NOMO-1 (cell line): ENCODE measurements at regions not wholly inside any gene's neighbourhood (a gene's known extent, or its start where the extent isn't known, plus 50 kb on each side); places are given as distances from the start of the nearest gene placed in this dataset.
"Not testable (repeated sequence)": the region's sequence is repeated elsewhere in the genome, so short reads cannot be mapped to it uniquely, and the experiment has no call there.

Experiments
- DNase-seq, 2 experiments: peaks; one replicate each; lab custom pipeline; 2025; ENCODE audit not compliant: unreplicated experiment in 2 of 2; lab: John Stamatoyannopoulos, UW

- no peak for DNase-seq
Observed at GRCh38 chr4:123206016-123206415, 190.6 kb upstream of the SPRY1 start.

GRCh38 chr4:123209436-123209835, 187.2 kb upstream of the SPRY1 start:
- DNase-seq = no peak

GRCh38 chr4:123215536-123215935, 181.1 kb upstream of the SPRY1 start:
- no peak for DNase-seq

- no peak for DNase-seq
Observed at GRCh38 chr4:123216543-123216942, 180.1 kb upstream of the SPRY1 start.

GRCh38 chr4:123216946-123217345, 179.6 kb upstream of the SPRY1 start:
- DNase-seq = peak in 1 of 2 experiments; percentile 7

GRCh38 chr4:123217664-123218063, 178.9 kb upstream of the SPRY1 start:
- DNase-seq = no peak

- DNase-seq = no peak
Observed at GRCh38 chr4:123218981-123219380, 177.6 kb upstream of the SPRY1 start.

GRCh38 chr4:123229286-123229685, 167.3 kb upstream of the SPRY1 start:
- no peak for DNase-seq

- no peak for DNase-seq
Observed at GRCh38 chr4:123230061-123230460, 166.5 kb upstream of the SPRY1 start.

- peak; percentile 42 to 85 for DNase-seq
Observed at GRCh38 chr4:123232439-123232838, 164.2 kb upstream of the SPRY1 start.

GRCh38 chr4:123233136-123233768, 163.3 kb upstream of the SPRY1 start:
- peak; percentile 72 to 89 for DNase-seq

- no peak for DNase-seq
Observed at GRCh38 chr4:123234955-123235354, 161.6 kb upstream of the SPRY1 start.

GRCh38 chr4:123235431-123235830, 161.2 kb upstream of the SPRY1 start:
- DNase-seq = no peak

- DNase-seq = no peak
Observed at GRCh38 chr4:123236606-123237005, 160.0 kb upstream of the SPRY1 start.

GRCh38 chr4:123240286-123240685, 156.3 kb upstream of the SPRY1 start:
- peak in 1 of 2 experiments; percentile 70 for DNase-seq

- DNase-seq = not testable (repeated sequence)
Observed at GRCh38 chr4:123243220-123243619, 153.4 kb upstream of the SPRY1 start.

- DNase-seq = no peak
Observed at GRCh38 chr4:123244137-123244536, 152.5 kb upstream of the SPRY1 start.

- DNase-seq = no peak
Observed at GRCh38 chr4:123246085-123246484, 150.5 kb upstream of the SPRY1 start.

- DNase-seq = no peak
Observed at GRCh38 chr4:123248085-123248659, 148.4 kb upstream of the SPRY1 start.

GRCh38 chr4:123249821-123250220, 146.8 kb upstream of the SPRY1 start:
- no peak for DNase-seq

GRCh38 chr4:123250843-123251242, 145.8 kb upstream of the SPRY1 start:
- DNase-seq = no peak

GRCh38 chr4:123255971-123256370, 140.6 kb upstream of the SPRY1 start:
- peak in 1 of 2 experiments; percentile 15 for DNase-seq

GRCh38 chr4:123256901-123257300, 139.7 kb upstream of the SPRY1 start:
- DNase-seq = no peak
